Endothelial cell of umbilical vein (primary cell): ENCODE measurements at regions not wholly inside any gene's neighbourhood (a gene's known extent, or its start where the extent isn't known, plus 50 kb on each side); places are given as distances from the start of the nearest gene placed in this dataset.

Experiments used
- EZH2 ChIP-seq: IDR thresholded peaks from 2 replicates; pipeline ENCODE4 v1.6.1; 2012; ENCODE audit warnings: borderline replicate concordance, low read depth, mild to moderate bottlenecking, moderate library complexity, low read length, inconsistent platforms; ENCODE audit not compliant: severe bottlenecking
- FOS ChIP-seq: IDR thresholded peaks from 2 replicates; pipeline ENCODE4 v1.6.1; 2011; ENCODE audit warnings: mild to moderate bottlenecking, low read length, moderate library complexity, borderline replicate concordance; ENCODE audit not compliant: insufficient read depth
- GATA2 ChIP-seq: IDR thresholded peaks from 2 replicates; pipeline ENCODE4 v1.7.0; 2011; ENCODE audit warnings: low read depth, mild to moderate bottlenecking, moderate library complexity, mixed read lengths, low read length; ENCODE audit not compliant: insufficient read length, insufficient read depth
- JUN ChIP-seq: IDR thresholded peaks from 2 replicates; pipeline ENCODE4 v1.6.1; 2011; ENCODE audit warnings: borderline replicate concordance, low read depth; ENCODE audit not compliant: insufficient read length, insufficient read depth
- POLR2A ChIP-seq: IDR thresholded peaks from 2 replicates; pipeline ENCODE4 v1.6.1; 2012; ENCODE audit warnings: low read depth, mild to moderate bottlenecking, control low read depth, low read length
- POLR2AphosphoS5 ChIP-seq: IDR thresholded peaks from 2 replicates; pipeline ENCODE4 v1.6.1; 2012; ENCODE audit warnings: low read depth, mild to moderate bottlenecking, control low read depth, low read length, moderate library complexity; ENCODE audit not compliant: insufficient read depth
- TF ChIP-seq, protein P1 (sequence below), 2 donors: IDR thresholded peaks; 1 replicate in 1 of 2; 2 replicates in 1 of 2; pipeline ENCODE4 v1.5.1; 2011; ENCODE audit warnings: low read length in 2 of 2, mild to moderate bottlenecking in 2 of 2, moderate library complexity in 2 of 2, control low read depth in 1 of 2, inconsistent platforms in 1 of 2, low read depth in 1 of 2; ENCODE audit not compliant: insufficient read depth in 1 of 2; ENCODE audit errors: extremely low read depth in 1 of 2
- TF ChIP-seq, protein P2 (sequence below): IDR thresholded peaks from 2 replicates; pipeline ENCODE4 v1.6.1; 2011; ENCODE audit not compliant: insufficient read depth, insufficient read length

DNA sequence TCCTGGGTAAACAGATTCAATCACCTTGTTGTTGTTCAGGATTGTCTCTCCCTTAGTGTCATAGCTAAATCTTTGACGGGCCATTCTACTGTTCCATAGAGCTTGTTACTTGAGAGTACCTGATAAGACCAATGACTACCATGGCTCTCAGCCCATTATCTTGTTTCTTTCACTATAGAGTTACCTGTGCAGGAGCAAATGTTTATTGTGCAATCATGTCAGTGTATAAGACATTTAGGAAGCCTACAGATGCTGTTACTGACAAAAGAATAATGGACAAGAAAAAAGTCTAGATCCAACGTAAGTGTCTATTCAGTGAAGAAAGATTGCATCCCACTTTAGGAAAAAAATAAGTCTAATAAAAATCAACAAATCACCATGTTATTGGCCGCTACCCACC, 1041.7 kb upstream of the AUTS2 start:
- TF ChIP-seq, protein P1, sequence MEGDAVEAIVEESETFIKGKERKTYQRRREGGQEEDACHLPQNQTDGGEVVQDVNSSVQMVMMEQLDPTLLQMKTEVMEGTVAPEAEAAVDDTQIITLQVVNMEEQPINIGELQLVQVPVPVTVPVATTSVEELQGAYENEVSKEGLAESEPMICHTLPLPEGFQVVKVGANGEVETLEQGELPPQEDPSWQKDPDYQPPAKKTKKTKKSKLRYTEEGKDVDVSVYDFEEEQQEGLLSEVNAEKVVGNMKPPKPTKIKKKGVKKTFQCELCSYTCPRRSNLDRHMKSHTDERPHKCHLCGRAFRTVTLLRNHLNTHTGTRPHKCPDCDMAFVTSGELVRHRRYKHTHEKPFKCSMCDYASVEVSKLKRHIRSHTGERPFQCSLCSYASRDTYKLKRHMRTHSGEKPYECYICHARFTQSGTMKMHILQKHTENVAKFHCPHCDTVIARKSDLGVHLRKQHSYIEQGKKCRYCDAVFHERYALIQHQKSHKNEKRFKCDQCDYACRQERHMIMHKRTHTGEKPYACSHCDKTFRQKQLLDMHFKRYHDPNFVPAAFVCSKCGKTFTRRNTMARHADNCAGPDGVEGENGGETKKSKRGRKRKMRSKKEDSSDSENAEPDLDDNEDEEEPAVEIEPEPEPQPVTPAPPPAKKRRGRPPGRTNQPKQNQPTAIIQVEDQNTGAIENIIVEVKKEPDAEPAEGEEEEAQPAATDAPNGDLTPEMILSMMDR (IDR thresholded peaks at IDR 0.05; ENCODE audit: extremely low read depth in 1 of 2, insufficient read depth in 1 of 2, low read depth in 1 of 2, low read length in 2 of 2): no peak
- TF ChIP-seq GATA2 (no peak), POLR2AphosphoS5 (no peak), EZH2 (no peak), JUN (no peak), FOS (no peak), POLR2A (no peak)
- TF ChIP-seq, protein P2, sequence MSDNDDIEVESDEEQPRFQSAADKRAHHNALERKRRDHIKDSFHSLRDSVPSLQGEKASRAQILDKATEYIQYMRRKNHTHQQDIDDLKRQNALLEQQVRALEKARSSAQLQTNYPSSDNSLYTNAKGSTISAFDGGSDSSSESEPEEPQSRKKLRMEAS: no peak
